Liver (tissue), 8 donors: ENCODE measurements at regions not wholly inside any gene's neighbourhood (a gene's known extent, or its start where the extent isn't known, plus 50 kb on each side); places are given as distances from the start of the nearest gene placed in this dataset.

Source experiments
- DNase-seq: peaks from one replicate; pipeline ENCODE4 v3.0.0-alpha.2; 2017; ENCODE audit warnings: low spot score
- H3K27ac ChIP-seq, 2 donors: one replicate each; pipeline ENCODE4 v1.7.0; 2013; ENCODE audit warnings: inconsistent platforms in 2 of 2, low read length in 2 of 2, control low read depth in 1 of 2, low read depth in 1 of 2, mild to moderate bottlenecking in 1 of 2
- H3K27me3 ChIP-seq, 4 donors: one replicate each; pipeline versions ENCODE4 v1.6.1 to v1.7.0; 2013; ENCODE audit warnings: low read length in 3 of 4, inconsistent platforms in 1 of 4, mild to moderate bottlenecking in 1 of 4, moderate library complexity in 1 of 4; ENCODE audit not compliant: control insufficient read depth in 4 of 4, insufficient read depth in 4 of 4
- H3K36me3 ChIP-seq, 4 donors: one replicate each; pipeline versions ENCODE4 v1.6.1 to v1.7.0; 2013; ENCODE audit warnings: low read length in 3 of 4, mild to moderate bottlenecking in 3 of 4, low read depth in 1 of 4, moderate library complexity in 1 of 4; ENCODE audit not compliant: control insufficient read depth in 4 of 4, insufficient read depth in 3 of 4
- H3K4me1 ChIP-seq, 4 donors: one replicate each; pipeline versions ENCODE4 v1.6.1 to v1.7.0; 2013; ENCODE audit warnings: low read length in 3 of 4, mild to moderate bottlenecking in 3 of 4, moderate library complexity in 1 of 4; ENCODE audit not compliant: control insufficient read depth in 4 of 4, insufficient read depth in 4 of 4
- H3K4me3 ChIP-seq, 3 donors: one replicate each; pipeline versions ENCODE4 v1.6.1 to v1.7.0; 2013; ENCODE audit warnings: low read length in 3 of 3, control low read depth in 1 of 3, low read depth in 1 of 3, mild to moderate bottlenecking in 1 of 3
- H3K9ac ChIP-seq, 2 donors: one replicate each; pipeline ENCODE4 v1.7.0; 2013; ENCODE audit warnings: low read length in 2 of 2, mild to moderate bottlenecking in 2 of 2, moderate library complexity in 2 of 2, control low read depth in 1 of 2, low read depth in 1 of 2
- H3K9me3 ChIP-seq, 4 donors: one replicate each; pipeline versions ENCODE4 v1.6.1 to v1.7.0; 2013; ENCODE audit warnings: low read length in 3 of 4; ENCODE audit not compliant: control insufficient read depth in 4 of 4
- ATF3 ChIP-seq: IDR thresholded peaks from 2 replicates; pipeline ENCODE4 v1.6.1; 2016; ENCODE audit warnings: antibody characterized with exemption
- EGR1 ChIP-seq, 2 donors: IDR thresholded peaks; 2 replicates each; pipeline ENCODE4 v1.6.1; 2016 to 2018; ENCODE audit warnings: antibody characterized with exemption in 2 of 2, low read depth in 2 of 2
- FOXA1 ChIP-seq: IDR thresholded peaks from 2 replicates; pipeline ENCODE4 v1.6.1; 2016; ENCODE audit warnings: antibody characterized with exemption
- FOXA2 ChIP-seq: IDR thresholded peaks from 2 replicates; pipeline ENCODE4 v1.6.1; 2016; ENCODE audit warnings: antibody characterized with exemption
- GABPA ChIP-seq, 2 donors: IDR thresholded peaks in 1 of 2; conservative IDR thresholded peaks in 1 of 2; 2 replicates each; pipeline ENCODE4 v1.6.1; 2016; ENCODE audit warnings: antibody characterized with exemption in 2 of 2, mild to moderate bottlenecking in 1 of 2, moderate library complexity in 1 of 2
- HNF4A ChIP-seq, 2 donors: conservative IDR thresholded peaks; 2 replicates each; pipeline ENCODE4 v1.6.1; 2016; ENCODE audit warnings: antibody characterized with exemption in 2 of 2, mild to moderate bottlenecking in 2 of 2
- HNF4G ChIP-seq: IDR thresholded peaks from 2 replicates; pipeline ENCODE4 v1.6.1; 2016; ENCODE audit warnings: antibody characterized with exemption
- JUND ChIP-seq, 2 donors: IDR thresholded peaks; 2 replicates each; pipeline ENCODE4 v1.6.1; 2016; ENCODE audit warnings: antibody characterized with exemption in 2 of 2
- MAX ChIP-seq: IDR thresholded peaks from 2 replicates; pipeline ENCODE4 v1.6.1; 2016; ENCODE audit warnings: antibody characterized with exemption
- NR2F2 ChIP-seq: IDR thresholded peaks from 2 replicates; pipeline ENCODE4 v1.6.1; 2016; ENCODE audit warnings: antibody characterized with exemption
- RAD21 ChIP-seq, 2 donors: IDR thresholded peaks; 2 replicates each; pipeline ENCODE4 v1.6.1; 2016; ENCODE audit warnings: antibody characterized with exemption in 2 of 2, mild to moderate bottlenecking in 2 of 2
- REST ChIP-seq: IDR thresholded peaks from 2 replicates; pipeline ENCODE4 v1.6.1; 2016; ENCODE audit warnings: antibody characterized with exemption, mild to moderate bottlenecking
- RXRA ChIP-seq, 2 donors: IDR thresholded peaks; 2 replicates each; pipeline ENCODE4 v1.6.1; 2017 to 2018; ENCODE audit warnings: antibody characterized with exemption in 2 of 2, mild to moderate bottlenecking in 1 of 2
- SP1 ChIP-seq: IDR thresholded peaks from 2 replicates; pipeline ENCODE4 v1.6.1; 2018; ENCODE audit warnings: antibody characterized with exemption, mild to moderate bottlenecking
- YY1 ChIP-seq: IDR thresholded peaks from 2 replicates; pipeline ENCODE4 v1.6.1; 2016; ENCODE audit warnings: antibody characterized with exemption, mild to moderate bottlenecking
- ZBTB33 ChIP-seq: IDR thresholded peaks from 2 replicates; pipeline ENCODE4 v1.6.1; 2016; ENCODE audit warnings: antibody characterized with exemption
- WGBS: extraction: QIAGEN DNeasy Blood & Tissue Kit; methylation state at CpG from one replicate; pipeline ENCODE4 v1.1.7; 2013; 5-methylcytosine and 5-hydroxymethylcytosine counted together
- TF ChIP-seq, protein P1 (sequence below): fragments of 150-350 bp; IDR thresholded peaks from 2 replicates; pipeline ENCODE4 v1.5.1; 2017; ENCODE audit warnings: improper control_type of control experiment, low read depth, low read length; ENCODE audit not compliant: missing input control
- donor health status: healthy.
- donor health status: healthy.
- donor health status: healthy.
- donor health status: healthy.
- donor health status: healthy.

DNA sequence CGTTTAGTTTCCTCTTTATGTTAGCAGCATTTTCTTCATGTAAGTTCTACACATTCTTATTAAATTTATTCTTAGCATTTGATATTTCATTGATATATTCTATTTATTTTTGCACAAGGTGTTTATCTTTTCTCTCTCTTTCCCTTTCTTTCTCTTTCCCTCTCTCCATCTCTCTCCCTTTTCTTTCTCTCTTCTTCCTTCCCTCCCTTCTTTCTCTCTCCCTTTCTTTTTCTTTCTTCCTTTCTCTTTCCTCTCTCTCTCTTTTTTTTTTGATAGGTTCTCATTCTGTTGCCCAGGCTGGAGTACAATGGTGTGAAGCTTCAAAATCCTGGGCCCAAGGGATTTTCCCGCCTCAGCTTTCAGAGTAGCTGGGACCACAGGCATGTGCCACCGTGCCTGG lies 176.4 kb downstream of the AXIN2 start:
- Histone ChIP-seq H3K4me1 (no peaks in the 10 kb centered on the region), H3K36me3 (no peaks in the 10 kb centered on the region), H3K9me3 (no peaks in the 10 kb centered on the region), H3K27ac (no peak overlapping the region), H3K27me3 (no peaks in the 10 kb centered on the region), H3K9ac (no peak overlapping the region), H3K4me3 (no peak overlapping the region)
- no peak for TF ChIP-seq JUND (IDR thresholded peaks at IDR 0.05)
- TF ChIP-seq HNF4G = no peak
- no peak for TF ChIP-seq ZBTB33
- TF ChIP-seq MAX = no peak
- TF ChIP-seq EGR1 (IDR thresholded peaks at IDR 0.05; ENCODE audit: low read depth in 2 of 2) = no peak
- no peak for TF ChIP-seq FOXA2
- no peak for TF ChIP-seq FOXA1
- TF ChIP-seq, protein P1, sequence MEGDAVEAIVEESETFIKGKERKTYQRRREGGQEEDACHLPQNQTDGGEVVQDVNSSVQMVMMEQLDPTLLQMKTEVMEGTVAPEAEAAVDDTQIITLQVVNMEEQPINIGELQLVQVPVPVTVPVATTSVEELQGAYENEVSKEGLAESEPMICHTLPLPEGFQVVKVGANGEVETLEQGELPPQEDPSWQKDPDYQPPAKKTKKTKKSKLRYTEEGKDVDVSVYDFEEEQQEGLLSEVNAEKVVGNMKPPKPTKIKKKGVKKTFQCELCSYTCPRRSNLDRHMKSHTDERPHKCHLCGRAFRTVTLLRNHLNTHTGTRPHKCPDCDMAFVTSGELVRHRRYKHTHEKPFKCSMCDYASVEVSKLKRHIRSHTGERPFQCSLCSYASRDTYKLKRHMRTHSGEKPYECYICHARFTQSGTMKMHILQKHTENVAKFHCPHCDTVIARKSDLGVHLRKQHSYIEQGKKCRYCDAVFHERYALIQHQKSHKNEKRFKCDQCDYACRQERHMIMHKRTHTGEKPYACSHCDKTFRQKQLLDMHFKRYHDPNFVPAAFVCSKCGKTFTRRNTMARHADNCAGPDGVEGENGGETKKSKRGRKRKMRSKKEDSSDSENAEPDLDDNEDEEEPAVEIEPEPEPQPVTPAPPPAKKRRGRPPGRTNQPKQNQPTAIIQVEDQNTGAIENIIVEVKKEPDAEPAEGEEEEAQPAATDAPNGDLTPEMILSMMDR = no peak
- no peak for TF ChIP-seq ATF3
- no peak for TF ChIP-seq NR2F2
- TF ChIP-seq GABPA (IDR thresholded peaks at IDR 0.05 in 1 of 2, conservative IDR thresholded peaks at IDR 0.05 in 1 of 2) = no peak
- no peak for TF ChIP-seq REST
- no peak for TF ChIP-seq YY1
- TF ChIP-seq RXRA (IDR thresholded peaks at IDR 0.05) = no peak
- TF ChIP-seq SP1 = no peak
- no peak for TF ChIP-seq HNF4A (conservative IDR thresholded peaks at IDR 0.05)
- TF ChIP-seq RAD21 (IDR thresholded peaks at IDR 0.05) = no peak
- DNase-seq = no peak
- 93% methylated on average over 3 of the region's 3 CpGs for WGBS

GRCh38 chr17:65381152-65381551 lies 180.3 kb downstream of the AXIN2 start:
- DNase-seq = no peak
- no peaks in the 10 kb centered on the region for H3K36me3 ChIP-seq
- H3K4me1 ChIP-seq = no peaks in the 10 kb centered on the region
- WGBS = 85% methylated on average over 3 of the region's 3 CpGs
- H3K27ac ChIP-seq = no peak overlapping the region
- TF ChIP-seq ATF3 = no peak
- no peaks in the 10 kb centered on the region for H3K27me3 ChIP-seq
- no peaks in the 10 kb centered on the region for H3K9me3 ChIP-seq
- no peak overlapping the region for H3K4me3 ChIP-seq
- no peak overlapping the region for H3K9ac ChIP-seq
